ENCODE measurements at regions not wholly inside any gene's neighbourhood (a gene's known extent, or its start where the extent isn't known, plus 50 kb on each side); places are given as distances from the start of the nearest gene placed in this dataset.

DNA sequence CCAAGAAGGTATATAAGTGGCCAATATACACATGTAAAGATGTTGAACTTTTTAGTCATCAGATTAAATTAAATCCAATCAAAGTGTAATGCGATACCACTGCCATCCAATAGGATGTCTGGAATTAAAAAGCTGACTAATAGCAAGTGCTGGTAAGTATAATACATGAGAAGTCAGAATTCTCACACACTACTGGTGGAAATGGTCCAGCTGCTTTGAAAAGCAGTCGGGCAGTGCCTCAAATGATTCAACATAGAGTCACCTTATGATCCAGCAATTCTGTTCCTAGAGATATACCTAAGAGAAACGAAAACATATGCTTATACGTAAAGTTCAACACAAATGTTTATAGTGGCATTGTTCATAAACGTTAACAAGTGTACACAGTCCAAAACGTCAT lies 124.1 kb upstream of the MYT1L start (continued):
- TF ChIP-seq CEBPB (IDR thresholded peaks at IDR 0.05; ENCODE audit: low read depth, low read length), result no peak
- TF ChIP-seq CTBP2 (IDR thresholded peaks at IDR 0.05; ENCODE audit: borderline replicate concordance, insufficient read depth, insufficient read length, low read length), result no peak
- TF ChIP-seq SP1 (IDR thresholded peaks at IDR 0.05; ENCODE audit: low read depth, low read length), result no peak
- no peak for TF ChIP-seq FOSL1 (IDR thresholded peaks at IDR 0.05; ENCODE audit: insufficient read depth, low read depth, low read length)

Data from H1 (cell line).